Thyroid gland (tissue), 4 donors: ENCODE measurements at regions not wholly inside any gene's neighbourhood (a gene's known extent, or its start where the extent isn't known, plus 50 kb on each side); places are given as distances from the start of the nearest gene placed in this dataset.
A peak's percentile ranks its signal among the peaks of the same experiment; 100 is the strongest.

ENCODE experiments used
- DNase-seq, 2 donors: peaks; one replicate each; pipeline ENCODE4 v3.0.0-alpha.2; 2019
- H3K27ac ChIP-seq, 3 donors: fragments of 200-600 bp; sonication (generic); 1 replicate in 2 of 3; 2 replicates in 1 of 3; pipeline ENCODE4 v1.5.1; 2016 to 2019; ENCODE audit warnings: mild to moderate bottlenecking in 1 of 3, moderate library complexity in 1 of 3
- H3K27me3 ChIP-seq: fragments of 200-600 bp; sonication (generic); one replicate; pipeline ENCODE4 v1.5.1; 2019
- H3K36me3 ChIP-seq, 2 donors: fragments of 200-600 bp; sonication (generic); one replicate each; pipeline ENCODE4 v1.5.1; 2016 to 2019
- H3K4me1 ChIP-seq, 2 donors: fragments of 200-600 bp; sonication (generic); one replicate each; pipeline ENCODE4 v1.5.1; 2017 to 2019
- H3K4me3 ChIP-seq, 3 donors: fragments of 200-600 bp; sonication (generic); replicated peaks in 1 of 3; 1 replicate in 2 of 3; 2 replicates in 1 of 3; pipeline ENCODE4 v1.5.1; 2016; ENCODE audit warnings: mild to moderate bottlenecking in 1 of 3
- H3K9me3 ChIP-seq: fragments of 200-600 bp; sonication (generic); one replicate; pipeline ENCODE4 v1.5.1; 2017
- CTCF ChIP-seq, 6 experiments: fragments of 200-600 bp in 3 of 6; fragments of 450-650 bp in 3 of 6; sonication (generic) in 3 of 6; IDR thresholded peaks; one replicate each; pipeline ENCODE4 v1.5.1; 2016 to 2019; ENCODE audit warnings: antibody characterized with exemption in 6 of 6, mild to moderate bottlenecking in 2 of 6, inconsistent platforms in 1 of 6, moderate library complexity in 1 of 6
- POLR2A ChIP-seq, 2 donors: fragments of 450-650 bp; IDR thresholded peaks; one replicate each; pipeline ENCODE4 v1.6.1; 2017; ENCODE audit warnings: antibody characterized with exemption in 2 of 2, mild to moderate bottlenecking in 2 of 2, moderate library complexity in 1 of 2
- WGBS, 2 donors: methylation state at CpG; one replicate each; pipeline ENCODE4 v1.1.5; 2017; 5-methylcytosine and 5-hydroxymethylcytosine counted together
- intact Hi-C: fragments of 100-400 bp; cut with DNase I; formaldehyde crosslinking; loops from one replicate; pipeline ENCODE4 v1.15.1; 2023

DNA sequence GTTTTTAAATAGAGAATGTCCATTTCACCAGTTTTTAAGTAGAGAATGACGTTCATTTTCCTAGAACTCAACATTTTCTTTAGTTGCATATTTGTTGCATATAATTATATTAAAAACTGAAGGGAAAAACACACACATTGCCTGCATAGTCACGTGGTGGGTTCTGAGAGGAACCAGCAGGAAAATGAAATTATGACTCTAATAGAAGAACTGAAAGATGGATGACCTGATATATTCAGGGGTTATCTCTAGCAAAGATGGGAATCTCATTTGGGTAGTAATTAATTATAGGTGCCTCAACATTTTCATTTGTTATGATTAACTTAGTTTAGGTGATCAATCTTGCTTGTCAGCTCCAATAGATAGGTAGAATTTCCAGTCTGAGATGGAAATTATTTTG, 288.3 kb downstream of the TRIB2 start:
- H3K4me1 ChIP-seq: no peaks in the 10 kb centered on the region
- H3K27me3 ChIP-seq: no peaks in the 10 kb centered on the region
- no peaks in the 10 kb centered on the region for H3K36me3 ChIP-seq
- DNase-seq: no peak
- H3K27ac ChIP-seq: no peak overlapping the region
- intact Hi-C loops: loop anchor here (10.0 kb wide), 2 partner anchors 1140 to 1170 kb away; no protein-coding TSS in a partner anchor
- no peaks in the 10 kb centered on the region for H3K9me3 ChIP-seq
- TF ChIP-seq CTCF (IDR thresholded peaks at IDR 0.05) (no peak), POLR2A (IDR thresholded peaks at IDR 0.05) (no peak)
- WGBS, 2 donors: 85 to 91% methylated on average over 2 of the region's 2 CpGs
- H3K4me3 ChIP-seq: no peak overlapping the region

DNA sequence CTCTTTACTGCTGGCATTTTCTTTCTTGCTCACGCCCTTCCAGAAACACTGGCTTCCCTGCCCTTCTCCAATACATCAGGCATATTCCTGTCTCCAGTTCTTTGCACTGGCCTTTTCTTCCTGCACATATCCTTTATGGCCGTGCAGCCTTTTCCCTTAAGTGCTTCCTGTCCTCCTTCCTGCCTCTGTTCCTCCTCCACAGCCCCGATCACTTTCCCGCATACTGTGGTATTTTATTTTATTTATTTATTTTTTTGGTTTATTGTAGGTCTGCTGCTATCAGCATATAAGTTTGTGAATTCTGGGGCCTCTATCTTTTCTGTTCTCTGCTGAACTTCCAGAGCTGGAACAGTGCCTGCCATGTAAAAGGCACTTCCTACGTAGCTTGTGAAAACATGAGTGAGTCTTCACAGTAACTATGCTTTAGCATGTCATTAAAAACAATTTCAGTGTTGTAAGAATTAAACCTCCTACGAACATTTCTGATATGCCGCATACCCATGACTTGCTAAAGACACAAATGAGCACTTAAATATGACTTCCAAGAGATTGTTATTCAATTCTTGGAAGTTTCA, 289.1 kb downstream of the TRIB2 start:
- no peaks in the 10 kb centered on the region for H3K36me3 ChIP-seq
- intact Hi-C loops: loop anchor here (10.0 kb wide), 2 partner anchors 1141 to 1171 kb away; no protein-coding TSS in a partner anchor
- DNase-seq: no peak
- H3K27me3 ChIP-seq: no peaks in the 10 kb centered on the region
- H3K4me3 ChIP-seq: no peak overlapping the region
- WGBS, 2 donors: 79% methylated on average over 7 of the region's 7 CpGs
- H3K9me3 ChIP-seq: no peaks in the 10 kb centered on the region
- no peaks in the 10 kb centered on the region for H3K4me1 ChIP-seq
- TF ChIP-seq POLR2A (IDR thresholded peaks at IDR 0.05) (no peak), CTCF (IDR thresholded peaks at IDR 0.05) (no peak)
- no peak overlapping the region for H3K27ac ChIP-seq

GRCh38 chr2:13006426-13006825, 289.7 kb downstream of the TRIB2 start:
- no peaks in the 10 kb centered on the region for H3K36me3 ChIP-seq
- no peaks in the 10 kb centered on the region for H3K9me3 ChIP-seq
- H3K27ac ChIP-seq: no peak overlapping the region
- 68% methylated on average over 4 of the region's 4 CpGs for WGBS, 2 donors
- TF ChIP-seq CTCF (IDR thresholded peaks at IDR 0.05): no peak
- TF ChIP-seq POLR2A (IDR thresholded peaks at IDR 0.05): no peak
- no peak overlapping the region for H3K4me3 ChIP-seq
- intact Hi-C loops: loop anchor here (10.0 kb wide), 2 partner anchors 1142 to 1172 kb away; no protein-coding TSS in a partner anchor
- no peaks in the 10 kb centered on the region for H3K27me3 ChIP-seq
- DNase-seq: no peak
- H3K4me1 ChIP-seq: no peaks in the 10 kb centered on the region

- H3K4me1 ChIP-seq: no peaks in the 10 kb centered on the region
- intact Hi-C loops: loop anchor here (10.0 kb wide), 2 partner anchors 1142 to 1172 kb away; no protein-coding TSS in a partner anchor
- TF ChIP-seq CTCF (IDR thresholded peaks at IDR 0.05) (peak; percentile 74 to 88 (median 80)), POLR2A (IDR thresholded peaks at IDR 0.05) (no peak)
- H3K4me3 ChIP-seq: no peak overlapping the region
- no peaks in the 10 kb centered on the region for H3K36me3 ChIP-seq
- no peak overlapping the region for H3K27ac ChIP-seq
- 30 to 35% methylated on average over 16 of the region's 16 CpGs for WGBS, 2 donors
- peak; percentile 39 to 49 for DNase-seq
- H3K9me3 ChIP-seq: no peaks in the 10 kb centered on the region
- H3K27me3 ChIP-seq: no peaks in the 10 kb centered on the region
These were observed 290.3 kb downstream of the TRIB2 start for GRCh38 chr2:13006829-13007717.
